B cell (primary cell): ENCODE measurements at regions not wholly inside any gene's neighbourhood (a gene's known extent, or its start where the extent isn't known, plus 50 kb on each side); places are given as distances from the start of the nearest gene placed in this dataset.

ENCODE experiments used
- ATAC-seq: fragments of 200-7000 bp; cut with Tn5 transposase; one replicate; pipeline ENCODE4 v1.10.0; 2021; ENCODE audit warnings: low read depth, mild to moderate bottlenecking, moderate number of reproducible peaks, moderate library complexity
- CTCF ChIA-PET: fragments of 350-600 bp; sonication (Branson Sonifier 250); formaldehyde crosslinking; loops from one replicate; lab custom pipeline; 2021; ENCODE audit warnings: antibody characterized with exemption, inconsistent platforms; lab: Charles Lee
- POLR2A ChIA-PET: fragments of 350-600 bp; sonication (Branson Sonifier 250); formaldehyde crosslinking; loops from one replicate; lab custom pipeline; 2021; ENCODE audit warnings: antibody characterized with exemption; lab: Charles Lee
- DNase-seq: peaks from one replicate; pipeline ENCODE4 v3.0.0; 2013
- H2AFZ ChIP-seq: 2 replicates; pipeline ENCODE4 v1.6.1; 2012; ENCODE audit warnings: mild to moderate bottlenecking, low read depth, low read length; ENCODE audit not compliant: insufficient read depth, poor library complexity, severe bottlenecking
- H3K27ac ChIP-seq, 2 donors: 1 replicate in 1 of 2; 2 replicates in 1 of 2; pipeline ENCODE4 v1.5.1; 2012 to 2013; ENCODE audit warnings: low read length in 2 of 2, mild to moderate bottlenecking in 2 of 2, moderate library complexity in 1 of 2
- H3K27me3 ChIP-seq, 4 experiments: fragments of 200-600 bp in 1 of 4; sonication (generic) in 1 of 4; replicated peaks in 1 of 4; 1 replicate in 2 of 4; 2 replicates in 2 of 4; pipeline versions ENCODE4 v1.6.1 to v1.7.0; 2013 to 2016; ENCODE audit warnings: low read length in 3 of 4, mild to moderate bottlenecking in 2 of 4, mixed read lengths in 1 of 4, moderate library complexity in 1 of 4; ENCODE audit not compliant: insufficient read depth in 4 of 4, control insufficient read depth in 3 of 4; ENCODE audit errors: control extremely low read depth in 1 of 4
- H3K36me3 ChIP-seq, 2 experiments: replicated peaks in 1 of 2; 1 replicate in 1 of 2; 2 replicates in 1 of 2; pipeline versions ENCODE4 v1.6.1 to v1.7.1; 2013; ENCODE audit warnings: low read length in 1 of 2; ENCODE audit not compliant: insufficient read depth in 2 of 2, control insufficient read depth in 1 of 2; ENCODE audit errors: control extremely low read depth in 1 of 2, extremely low read depth in 1 of 2
- H3K4me1 ChIP-seq, 2 donors: fragments of 200-600 bp in 1 of 2; sonication (generic) in 1 of 2; 1 replicate in 1 of 2; 2 replicates in 1 of 2; pipeline versions ENCODE4 v1.5.1 to v1.6.1; 2013 to 2017; ENCODE audit warnings: low read length in 2 of 2; ENCODE audit not compliant: control insufficient read depth in 2 of 2, insufficient read depth in 2 of 2
- H3K4me2 ChIP-seq: replicated peaks from 2 replicates; pipeline ENCODE3; 2012; ENCODE audit warnings: mild to moderate bottlenecking, low read depth, low read length; ENCODE audit not compliant: poor library complexity, severe bottlenecking
- H3K4me3 ChIP-seq, 5 experiments: fragments of 200-600 bp in 1 of 5; sonication (generic) in 1 of 5; 1 replicate in 3 of 5; 2 replicates in 2 of 5; pipeline versions ENCODE4 v1.5.1 to v1.7.0; 2011 to 2016; ENCODE audit warnings: low read length in 4 of 5, mild to moderate bottlenecking in 4 of 5, low read depth in 2 of 5, control low read depth in 1 of 5, moderate library complexity in 1 of 5; ENCODE audit not compliant: insufficient read depth in 1 of 5; ENCODE audit errors: control extremely low read depth in 1 of 5, extremely low read depth in 1 of 5
- H3K79me2 ChIP-seq: fragments of 200-600 bp; sonication (generic); one replicate; pipeline ENCODE4 v1.6.0; 2016; ENCODE audit warnings: low read length; ENCODE audit not compliant: control insufficient read depth, insufficient read depth
- H3K9ac ChIP-seq: fragments of 200-600 bp; sonication (generic); 2 replicates; pipeline ENCODE4 v1.6.1; 2017; ENCODE audit warnings: mild to moderate bottlenecking, low read length, moderate library complexity
- H3K9me3 ChIP-seq, 3 donors: one replicate each; pipeline versions ENCODE4 v1.6.1 to v1.7.1; 2013; ENCODE audit warnings: low read length in 2 of 3; ENCODE audit not compliant: control insufficient read depth in 2 of 3, insufficient read depth in 1 of 3; ENCODE audit errors: control extremely low read depth in 1 of 3
- H4K20me1 ChIP-seq: 2 replicates; pipeline ENCODE4 v1.6.0; 2012; ENCODE audit warnings: mild to moderate bottlenecking, low read length; ENCODE audit not compliant: insufficient read depth, control insufficient read depth, poor library complexity, severe bottlenecking
- H3K27ac Mint-ChIP-seq: one replicate; pipeline ENCODE4 v1.8.0; 2021; ENCODE audit warnings: mixed read lengths
- H3K27me3 Mint-ChIP-seq: one replicate; pipeline ENCODE4 v1.8.0; 2021; ENCODE audit warnings: mixed read lengths
- H3K4me1 Mint-ChIP-seq: one replicate; pipeline ENCODE4 v1.8.0; 2021; ENCODE audit warnings: mixed read lengths
- H3K4me3 Mint-ChIP-seq: one replicate; pipeline ENCODE4 v1.8.0; 2021; ENCODE audit warnings: mixed read lengths
- H3K9me3 Mint-ChIP-seq: one replicate; pipeline ENCODE4 v1.8.0; 2022; ENCODE audit warnings: mixed read lengths; ENCODE audit not compliant: insufficient read depth
- EZH2 ChIP-seq: IDR thresholded peaks from 2 replicates; pipeline ENCODE4 v1.6.1; 2012; ENCODE audit warnings: borderline replicate concordance, low read depth, mild to moderate bottlenecking, moderate library complexity, low read length; ENCODE audit not compliant: insufficient read depth, poor library complexity, severe bottlenecking
- WGBS: methylation state at CpG from one replicate; pipeline ENCODE4 v1.1.5; 2013; ENCODE audit warnings: missing lambda C conversion rate; ENCODE audit not compliant: insufficient coverage; 5-methylcytosine and 5-hydroxymethylcytosine counted together
- intact Hi-C: fragments of 100-400 bp; cut with micrococcal nuclease; formaldehyde crosslinking; loops from one replicate; pipeline ENCODE4 v1.10.0; 2022
- TF ChIP-seq, protein P1 (sequence below): fragments of 200-600 bp; IDR thresholded peaks from one replicate; pipeline ENCODE4 v1.8.0; 2022; ENCODE audit warnings: antibody characterized with exemption, mild to moderate bottlenecking

DNA sequence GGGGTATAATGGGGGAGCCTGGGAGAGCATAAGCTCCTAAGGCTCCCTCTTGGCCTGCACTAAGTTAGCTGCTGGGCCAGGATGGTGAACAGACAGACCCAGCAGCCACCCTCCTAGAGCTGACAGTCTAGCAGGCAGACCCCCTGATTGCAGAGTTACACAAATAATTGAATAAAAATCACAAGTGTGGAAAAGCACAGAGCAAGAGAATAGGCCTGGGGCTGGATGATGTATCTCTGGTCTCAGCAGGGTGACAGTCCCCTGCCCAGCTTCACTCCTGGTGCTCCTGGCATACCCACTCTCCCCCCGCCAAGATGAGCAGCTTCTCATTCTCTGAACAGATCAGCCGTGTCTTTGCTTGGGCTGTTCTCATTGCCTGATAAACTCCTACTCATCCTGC lies 86.1 kb upstream of the STX18 start:
- H3K9me3 ChIP-seq, result no peaks in the 10 kb centered on the region
- no peak overlapping the region for H2AFZ ChIP-seq
- intact Hi-C loops, result no loop called here
- no peak for DNase-seq
- no peaks in the 10 kb centered on the region for H3K36me3 ChIP-seq
- Mint-ChIP-seq H3K4me1 (no peaks in the 10 kb centered on the region), H3K27ac (no peak overlapping the region), H3K27me3 (no peaks in the 10 kb centered on the region), H3K9me3 (no peaks in the 10 kb centered on the region), H3K4me3 (no peak overlapping the region)
- no peaks in the 10 kb centered on the region for H3K27me3 ChIP-seq
- no peaks in the 10 kb centered on the region for H3K4me1 ChIP-seq
- H3K4me2 ChIP-seq, result no peak overlapping the region
- no peaks in the 10 kb centered on the region for H3K79me2 ChIP-seq
- ChIA-PET CTCF (interaction anchor here (0.6 kb wide), 1 partner anchor 327 kb away, joined by 3 read pairs; no protein-coding TSS in a partner anchor), POLR2A (no interaction called here)
- no peak overlapping the region for H3K4me3 ChIP-seq
- no peak for ATAC-seq
- 94% methylated on average over 2 of the region's 2 CpGs for WGBS
- TF ChIP-seq, protein P1, sequence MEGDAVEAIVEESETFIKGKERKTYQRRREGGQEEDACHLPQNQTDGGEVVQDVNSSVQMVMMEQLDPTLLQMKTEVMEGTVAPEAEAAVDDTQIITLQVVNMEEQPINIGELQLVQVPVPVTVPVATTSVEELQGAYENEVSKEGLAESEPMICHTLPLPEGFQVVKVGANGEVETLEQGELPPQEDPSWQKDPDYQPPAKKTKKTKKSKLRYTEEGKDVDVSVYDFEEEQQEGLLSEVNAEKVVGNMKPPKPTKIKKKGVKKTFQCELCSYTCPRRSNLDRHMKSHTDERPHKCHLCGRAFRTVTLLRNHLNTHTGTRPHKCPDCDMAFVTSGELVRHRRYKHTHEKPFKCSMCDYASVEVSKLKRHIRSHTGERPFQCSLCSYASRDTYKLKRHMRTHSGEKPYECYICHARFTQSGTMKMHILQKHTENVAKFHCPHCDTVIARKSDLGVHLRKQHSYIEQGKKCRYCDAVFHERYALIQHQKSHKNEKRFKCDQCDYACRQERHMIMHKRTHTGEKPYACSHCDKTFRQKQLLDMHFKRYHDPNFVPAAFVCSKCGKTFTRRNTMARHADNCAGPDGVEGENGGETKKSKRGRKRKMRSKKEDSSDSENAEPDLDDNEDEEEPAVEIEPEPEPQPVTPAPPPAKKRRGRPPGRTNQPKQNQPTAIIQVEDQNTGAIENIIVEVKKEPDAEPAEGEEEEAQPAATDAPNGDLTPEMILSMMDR, result no peak
- TF ChIP-seq EZH2, result no peak
- H4K20me1 ChIP-seq, result no peaks in the 10 kb centered on the region
- H3K27ac ChIP-seq, result no peak overlapping the region
- no peak overlapping the region for H3K9ac ChIP-seq

DNA sequence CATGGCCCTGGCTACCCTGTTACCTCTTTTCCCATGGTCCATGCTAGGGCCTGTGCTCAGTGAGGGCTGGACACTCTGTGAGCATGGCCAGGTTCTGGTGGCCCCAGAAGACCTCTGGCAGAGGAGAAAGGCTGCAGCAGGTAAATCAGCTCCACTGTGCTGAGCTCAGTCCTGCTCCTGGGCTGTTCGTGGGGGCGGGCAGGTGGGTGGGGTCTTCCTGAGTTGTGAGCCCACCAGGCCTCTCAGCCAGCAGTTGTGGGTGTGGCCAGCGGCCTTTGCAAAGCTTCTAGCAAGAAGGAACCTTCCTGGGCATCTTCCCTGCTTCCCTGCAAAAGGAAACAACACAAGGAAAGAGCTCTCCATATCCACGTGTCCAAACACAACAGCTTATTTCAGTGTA lies 85.3 kb upstream of the STX18 start:
- no peak for ATAC-seq
- no peak overlapping the region for H3K4me2 ChIP-seq
- CTCF ChIA-PET, result no interaction called here

More for the DNA sequence above, 85.3 kb upstream of the STX18 start:
- H3K27me3 ChIP-seq, result no peaks in the 10 kb centered on the region
- no peaks in the 10 kb centered on the region for H3K79me2 ChIP-seq
- WGBS, result 92% methylated on average over 3 of the region's 4 CpGs
- no peaks in the 10 kb centered on the region for H3K36me3 ChIP-seq
- H3K9ac ChIP-seq, result no peak overlapping the region
- Mint-ChIP-seq H3K4me3 (no peak overlapping the region), H3K4me1 (no peaks in the 10 kb centered on the region), H3K27me3 (no peaks in the 10 kb centered on the region), H3K27ac (no peak overlapping the region), H3K9me3 (no peaks in the 10 kb centered on the region)
- H3K27ac ChIP-seq, result no peak overlapping the region
- no peaks in the 10 kb centered on the region for H3K9me3 ChIP-seq
- TF ChIP-seq, protein P1, result no peak
- TF ChIP-seq EZH2, result no peak
- DNase-seq, result no peak
- H3K4me1 ChIP-seq, result no peaks in the 10 kb centered on the region
- intact Hi-C loops, result no loop called here
- POLR2A ChIA-PET, result no interaction called here
- no peak overlapping the region for H2AFZ ChIP-seq
- no peaks in the 10 kb centered on the region for H4K20me1 ChIP-seq
- H3K4me3 ChIP-seq, result no peak overlapping the region
